ENCODE measurements at regions not wholly inside any gene's neighbourhood (a gene's known extent, or its start where the extent isn't known, plus 50 kb on each side); places are given as distances from the start of the nearest gene placed in this dataset.
"Not testable (repeated sequence)": the region's sequence is repeated elsewhere in the genome, so short reads cannot be mapped to it uniquely, and the experiment has no call there.

- no peak overlapping the region for H3K4me3 ChIP-seq (ENCODE audit: low read depth, low read length)
- TF ChIP-seq, protein P1, sequence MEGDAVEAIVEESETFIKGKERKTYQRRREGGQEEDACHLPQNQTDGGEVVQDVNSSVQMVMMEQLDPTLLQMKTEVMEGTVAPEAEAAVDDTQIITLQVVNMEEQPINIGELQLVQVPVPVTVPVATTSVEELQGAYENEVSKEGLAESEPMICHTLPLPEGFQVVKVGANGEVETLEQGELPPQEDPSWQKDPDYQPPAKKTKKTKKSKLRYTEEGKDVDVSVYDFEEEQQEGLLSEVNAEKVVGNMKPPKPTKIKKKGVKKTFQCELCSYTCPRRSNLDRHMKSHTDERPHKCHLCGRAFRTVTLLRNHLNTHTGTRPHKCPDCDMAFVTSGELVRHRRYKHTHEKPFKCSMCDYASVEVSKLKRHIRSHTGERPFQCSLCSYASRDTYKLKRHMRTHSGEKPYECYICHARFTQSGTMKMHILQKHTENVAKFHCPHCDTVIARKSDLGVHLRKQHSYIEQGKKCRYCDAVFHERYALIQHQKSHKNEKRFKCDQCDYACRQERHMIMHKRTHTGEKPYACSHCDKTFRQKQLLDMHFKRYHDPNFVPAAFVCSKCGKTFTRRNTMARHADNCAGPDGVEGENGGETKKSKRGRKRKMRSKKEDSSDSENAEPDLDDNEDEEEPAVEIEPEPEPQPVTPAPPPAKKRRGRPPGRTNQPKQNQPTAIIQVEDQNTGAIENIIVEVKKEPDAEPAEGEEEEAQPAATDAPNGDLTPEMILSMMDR (IDR thresholded peaks at IDR 0.05; ENCODE audit: insufficient read depth, low read length): no peak
These were observed 304.4 kb upstream of the CNTNAP2 start for GRCh38 chr7:145812218-145812617.

GRCh38 chr7:145805496-145805895 lies 311.1 kb upstream of the CNTNAP2 start:
- H3K4me3 ChIP-seq (ENCODE audit: low read depth, low read length); DNase-seq (ENCODE audit: low read depth): not testable (repeated sequence)

More at GRCh38 chr7:145812218-145812617, 304.4 kb upstream of the CNTNAP2 start:
- no peak for DNase-seq (ENCODE audit: low read depth)

DNA sequence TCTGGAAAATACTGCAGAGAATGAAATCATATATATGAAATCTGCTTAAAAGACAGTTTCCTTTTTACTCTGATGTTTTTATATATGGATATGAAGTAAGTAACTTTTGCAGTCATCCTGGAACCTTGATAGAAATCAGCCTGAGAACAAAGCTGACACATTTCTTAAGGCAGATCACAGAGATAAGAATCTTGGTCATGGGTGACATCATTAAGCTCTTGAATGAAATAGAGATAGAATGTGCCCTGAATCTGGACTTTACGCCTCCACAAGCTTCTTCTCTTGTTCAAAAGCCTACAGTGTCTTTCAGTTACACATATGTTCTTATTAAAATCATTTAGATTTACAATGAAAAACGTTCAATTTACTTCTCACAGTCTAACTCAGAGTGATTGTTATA lies 319.1 kb upstream of the CNTNAP2 start:
- H3K4me3 ChIP-seq (ENCODE audit: low read depth, low read length): no peak overlapping the region
- TF ChIP-seq, protein P1 (IDR thresholded peaks at IDR 0.05; ENCODE audit: insufficient read depth, low read length): no peak
- DNase-seq (ENCODE audit: low read depth): no peak

DNA sequence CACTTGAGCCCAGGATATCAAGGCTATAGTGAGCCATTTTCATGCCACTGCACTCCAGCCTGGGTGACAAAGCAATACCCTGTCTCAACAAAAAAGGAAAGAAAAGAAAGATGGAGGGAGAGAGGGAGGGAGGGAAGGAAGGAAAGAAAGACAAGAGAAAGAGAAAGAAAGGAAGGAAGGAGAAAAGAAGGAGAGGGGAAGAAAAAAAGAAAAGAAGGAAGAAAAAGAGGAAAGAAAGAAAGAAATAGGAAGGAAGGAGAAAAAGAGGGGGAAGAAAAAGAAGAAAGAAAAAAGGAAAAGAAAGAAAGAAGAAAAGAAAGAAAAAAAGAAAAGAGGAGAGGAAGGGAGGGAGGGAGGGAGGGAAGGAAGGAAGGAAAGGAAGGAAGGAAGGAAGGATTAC lies 321.5 kb upstream of the CNTNAP2 start:
- TF ChIP-seq, protein P1 (IDR thresholded peaks at IDR 0.05; ENCODE audit: insufficient read depth, low read length): no peak
- DNase-seq (ENCODE audit: low read depth): no peak
- no peak overlapping the region for H3K4me3 ChIP-seq (ENCODE audit: low read depth, low read length)

DNA sequence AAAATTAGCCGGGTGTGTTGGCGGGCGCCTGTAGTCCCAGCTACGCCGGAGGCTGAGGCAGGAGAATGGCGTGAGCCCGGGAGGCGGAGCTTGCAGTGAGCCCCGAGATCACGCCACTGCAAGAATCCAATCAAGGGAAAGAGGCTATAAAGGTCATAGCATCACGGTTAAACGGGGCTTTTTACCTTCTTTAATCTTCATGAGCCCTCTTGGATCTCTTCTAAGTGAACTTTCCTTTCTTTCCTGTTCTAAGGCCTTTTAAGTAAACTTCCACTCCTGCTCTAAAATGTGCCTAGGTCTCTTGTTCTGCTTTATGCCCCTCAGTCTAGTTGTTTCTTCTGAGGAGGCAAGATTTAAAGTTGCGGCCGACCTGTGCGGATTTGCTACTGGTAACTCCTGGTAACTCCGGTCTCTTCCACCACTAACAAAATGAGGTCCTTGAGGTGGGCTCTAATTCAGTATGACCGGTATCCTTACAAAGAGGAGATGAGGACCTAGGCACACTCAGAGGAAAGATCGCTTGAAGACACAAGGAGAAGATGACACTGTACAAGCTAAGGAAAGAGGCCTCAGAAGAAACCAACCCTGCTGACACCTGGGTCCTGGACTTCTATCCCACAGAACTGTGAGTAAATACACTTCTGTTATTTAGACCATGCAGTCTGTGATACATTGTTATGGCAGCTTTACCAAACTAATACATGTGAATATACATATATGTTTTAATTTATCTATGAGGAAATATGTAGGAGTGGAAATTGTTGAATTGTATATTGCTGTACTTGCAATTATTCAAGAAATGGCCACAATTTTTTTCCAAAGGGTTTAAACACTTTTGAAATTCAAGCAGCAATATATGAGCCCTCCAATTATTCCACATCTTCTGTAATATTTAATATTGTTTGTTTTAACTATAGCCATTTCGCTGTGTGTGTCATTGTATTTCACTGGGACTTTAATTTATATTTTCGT lies 331.5 kb upstream of the CNTNAP2 start:
- H3K4me3 ChIP-seq (ENCODE audit: low read depth, low read length): no peak overlapping the region
- TF ChIP-seq, protein P1 (IDR thresholded peaks at IDR 0.05; ENCODE audit: insufficient read depth, low read length): no peak
- DNase-seq (ENCODE audit: low read depth): no peak

DNA sequence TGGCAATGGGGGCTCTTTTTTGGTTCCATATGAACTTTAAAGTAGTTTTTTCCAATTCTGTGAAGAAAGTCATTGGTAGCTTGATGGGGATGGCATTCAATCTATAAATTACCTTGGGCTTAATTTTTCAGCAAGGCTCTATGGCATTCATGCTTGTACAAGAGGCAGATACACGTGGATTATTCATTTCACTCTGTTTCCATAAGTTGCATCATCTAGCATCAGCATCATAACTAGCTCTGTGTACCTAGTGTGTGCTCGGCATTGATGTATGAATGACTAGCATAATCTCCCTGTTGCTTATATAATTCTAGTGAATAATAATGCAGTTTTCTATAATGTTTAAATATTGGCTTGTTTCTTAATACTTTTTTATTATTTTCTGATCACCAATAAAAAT lies 335.2 kb upstream of the CNTNAP2 start:
- H3K4me3 ChIP-seq (ENCODE audit: low read depth, low read length); DNase-seq (ENCODE audit: low read depth): not testable (repeated sequence)

GRCh38 chr7:145779140-145779539 lies 337.5 kb upstream of the CNTNAP2 start:
- no peak overlapping the region for H3K4me3 ChIP-seq (ENCODE audit: low read depth, low read length)
- TF ChIP-seq, protein P1 (IDR thresholded peaks at IDR 0.05; ENCODE audit: insufficient read depth, low read length): no peak
- DNase-seq (ENCODE audit: low read depth): no peak

DNA sequence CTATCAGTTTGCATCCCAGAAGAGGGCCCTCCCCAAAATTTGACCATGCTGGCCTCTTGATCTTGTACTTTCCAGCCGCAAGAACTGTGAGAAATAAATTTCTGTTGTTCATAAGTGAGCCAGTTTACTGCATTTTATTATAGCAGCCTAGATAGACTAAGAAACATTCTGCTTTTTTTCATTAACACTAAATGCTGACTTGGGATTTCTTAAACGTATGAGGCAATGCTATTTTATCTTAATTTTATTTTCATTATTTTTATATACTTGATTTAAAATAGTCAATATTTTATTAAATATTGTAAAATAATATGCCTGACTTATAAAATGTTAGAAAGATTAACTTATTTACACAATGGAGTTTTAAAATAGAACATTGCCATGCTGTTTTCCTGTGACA lies 341.8 kb upstream of the CNTNAP2 start:
- no peak overlapping the region for H3K4me3 ChIP-seq (ENCODE audit: low read depth, low read length)
- TF ChIP-seq, protein P1 (IDR thresholded peaks at IDR 0.05; ENCODE audit: insufficient read depth, low read length): no peak
- no peak for DNase-seq (ENCODE audit: low read depth)
